Panc1 (cell line): ENCODE measurements at regions not wholly inside any gene's neighbourhood (a gene's known extent, or its start where the extent isn't known, plus 50 kb on each side); places are given as distances from the start of the nearest gene placed in this dataset.

Source experiments
- ATAC-seq: fragments of 200-7000 bp; cut with Tn5 transposase; 2 replicates; pipeline ENCODE4 v1.9.1; 2020; ENCODE audit warnings: mild to moderate bottlenecking, moderate library complexity
- BruUV-seq: library from RNA; stranded (reverse); fragments of 400-500 nt; replicated peaks from 2 replicates; lab custom pipeline; 2021; lab: Mats Ljungman, UMichigan
- CTCF ChIA-PET: fragments of 300-600 bp; sonication (Branson Sonifier 250); formaldehyde crosslinking; loops from one replicate; lab custom pipeline; 2022; ENCODE audit warnings: antibody characterized with exemption; lab: Charles Lee
- POLR2A ChIA-PET: fragments of 300-600 bp; sonication (Branson Sonifier 250); formaldehyde crosslinking; loops from one replicate; lab custom pipeline; 2022; ENCODE audit warnings: antibody characterized with exemption; lab: Charles Lee
- DNase-seq: peaks from one replicate; pipeline ENCODE4 v3.0.0-alpha.2; 2010; ENCODE audit warnings: low read depth, low spot score
- H3K27ac ChIP-seq: 2 replicates; pipeline ENCODE4 v1.5.1; 2011; ENCODE audit warnings: mild to moderate bottlenecking, low read length, inconsistent platforms
- H3K27me3 ChIP-seq: fragments of 200-500 bp; sonication (Bioruptor generic); 2 replicates; pipeline ENCODE4 v1.6.0; 2014; ENCODE audit warnings: low read length, inconsistent platforms; ENCODE audit not compliant: control insufficient read depth, insufficient read depth
- H3K36me3 ChIP-seq: fragments of 200-500 bp; sonication (Bioruptor generic); 2 replicates; pipeline ENCODE4 v1.5.1; 2014; ENCODE audit warnings: inconsistent platforms, mild to moderate bottlenecking, low read length, moderate library complexity; ENCODE audit not compliant: control insufficient read depth, insufficient read depth
- H3K4me1 ChIP-seq: 2 replicates; pipeline ENCODE4 v1.5.1; 2011; ENCODE audit warnings: inconsistent platforms, mild to moderate bottlenecking, low read length, moderate library complexity; ENCODE audit not compliant: control insufficient read depth, insufficient read depth
- H3K4me3 ChIP-seq, 2 experiments: 2 replicates each; pipeline ENCODE4 v1.5.1; 2011 to 2012; ENCODE audit warnings: low read depth in 2 of 2, low read length in 2 of 2, mild to moderate bottlenecking in 2 of 2, inconsistent platforms in 1 of 2, moderate library complexity in 1 of 2
- H3K9me3 ChIP-seq: fragments of 200-500 bp; sonication (Bioruptor generic); 2 replicates; pipeline ENCODE4 v1.5.1; 2014; ENCODE audit warnings: low read depth, mild to moderate bottlenecking, inconsistent platforms, low read length, moderate library complexity; ENCODE audit not compliant: control insufficient read depth, insufficient read depth
- POLR2AphosphoS5 ChIP-seq: IDR thresholded peaks from 2 replicates; pipeline ENCODE4 v1.6.1; 2012; ENCODE audit warnings: mild to moderate bottlenecking, low read depth, low read length, moderate library complexity
- SIN3A ChIP-seq: IDR thresholded peaks from 2 replicates; pipeline ENCODE4 v1.6.1; 2012; ENCODE audit warnings: low read depth, mild to moderate bottlenecking, low read length, moderate library complexity, borderline replicate concordance; ENCODE audit not compliant: insufficient read depth
- TCF7L2 ChIP-seq: IDR thresholded peaks from 2 replicates; pipeline ENCODE4 v1.6.1; 2011; ENCODE audit warnings: mild to moderate bottlenecking, low read depth, low read length, inconsistent platforms
- in situ Hi-C: cut with HindIII; loops from 2 replicates; pipeline ENCODE4 v1.10.0; 2016; ENCODE audit warnings: low sequenced_read_pairs, low pct_unique_long_range_greater_than_20kb
- intact Hi-C: fragments of 100-400 bp; cut with micrococcal nuclease; formaldehyde crosslinking; loops from one replicate; pipeline ENCODE4 v1.10.0; 2022; ENCODE audit not compliant: unreplicated experiment
- TF ChIP-seq, protein P1 (sequence below), 2 experiments: IDR thresholded peaks; 2 replicates each; pipeline ENCODE4 v1.6.1; 2011 to 2012; ENCODE audit warnings: low read depth in 2 of 2, control low read depth in 1 of 2, low read length in 1 of 2, mild to moderate bottlenecking in 1 of 2, moderate library complexity in 1 of 2; ENCODE audit not compliant: insufficient read depth in 1 of 2
- TF ChIP-seq, protein P2 (sequence below): fragments of 450-650 bp; IDR thresholded peaks from 2 replicates; pipeline ENCODE4 v1.5.1; 2017; ENCODE audit warnings: mild to moderate bottlenecking

DNA sequence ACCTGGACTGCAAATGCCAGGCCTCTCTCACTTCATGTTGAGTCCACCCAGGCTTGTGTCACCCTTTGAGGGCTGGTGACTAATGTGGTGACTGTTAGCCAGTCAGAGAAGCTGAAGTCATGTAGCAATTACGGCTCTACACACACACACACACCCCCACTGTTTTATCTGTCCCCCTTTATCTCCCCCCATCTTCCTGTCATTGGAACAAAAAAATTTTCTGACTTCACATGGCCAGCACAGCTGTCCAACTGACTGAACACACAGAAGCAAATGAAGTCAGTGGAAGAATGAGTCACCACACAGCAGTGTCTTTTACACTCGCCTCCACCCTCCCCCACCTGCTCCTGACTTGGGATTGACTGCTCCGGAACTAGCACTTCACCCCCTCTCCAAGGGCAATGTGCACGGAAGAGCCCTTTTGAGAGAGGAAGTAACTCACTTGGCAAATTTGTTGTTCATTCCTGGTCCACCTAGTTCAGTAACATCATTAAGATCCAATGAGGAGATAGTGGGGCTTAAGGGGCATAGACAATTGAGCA, 198.0 kb downstream of the RNF144B start:
- ChIA-PET CTCF (no interaction called here), POLR2A (no interaction called here)
- no peaks in the 10 kb centered on the region for H3K27me3 ChIP-seq
- no peaks in the 10 kb centered on the region for H3K4me1 ChIP-seq
- intact Hi-C loops (no loop called here), in situ Hi-C loops (no loop called here)
- no TSS peak for BruUV-seq
- H3K36me3 ChIP-seq, result no peaks in the 10 kb centered on the region
- H3K9me3 ChIP-seq, result no peaks in the 10 kb centered on the region
- no peak overlapping the region for H3K4me3 ChIP-seq
- TF ChIP-seq, protein P1, sequence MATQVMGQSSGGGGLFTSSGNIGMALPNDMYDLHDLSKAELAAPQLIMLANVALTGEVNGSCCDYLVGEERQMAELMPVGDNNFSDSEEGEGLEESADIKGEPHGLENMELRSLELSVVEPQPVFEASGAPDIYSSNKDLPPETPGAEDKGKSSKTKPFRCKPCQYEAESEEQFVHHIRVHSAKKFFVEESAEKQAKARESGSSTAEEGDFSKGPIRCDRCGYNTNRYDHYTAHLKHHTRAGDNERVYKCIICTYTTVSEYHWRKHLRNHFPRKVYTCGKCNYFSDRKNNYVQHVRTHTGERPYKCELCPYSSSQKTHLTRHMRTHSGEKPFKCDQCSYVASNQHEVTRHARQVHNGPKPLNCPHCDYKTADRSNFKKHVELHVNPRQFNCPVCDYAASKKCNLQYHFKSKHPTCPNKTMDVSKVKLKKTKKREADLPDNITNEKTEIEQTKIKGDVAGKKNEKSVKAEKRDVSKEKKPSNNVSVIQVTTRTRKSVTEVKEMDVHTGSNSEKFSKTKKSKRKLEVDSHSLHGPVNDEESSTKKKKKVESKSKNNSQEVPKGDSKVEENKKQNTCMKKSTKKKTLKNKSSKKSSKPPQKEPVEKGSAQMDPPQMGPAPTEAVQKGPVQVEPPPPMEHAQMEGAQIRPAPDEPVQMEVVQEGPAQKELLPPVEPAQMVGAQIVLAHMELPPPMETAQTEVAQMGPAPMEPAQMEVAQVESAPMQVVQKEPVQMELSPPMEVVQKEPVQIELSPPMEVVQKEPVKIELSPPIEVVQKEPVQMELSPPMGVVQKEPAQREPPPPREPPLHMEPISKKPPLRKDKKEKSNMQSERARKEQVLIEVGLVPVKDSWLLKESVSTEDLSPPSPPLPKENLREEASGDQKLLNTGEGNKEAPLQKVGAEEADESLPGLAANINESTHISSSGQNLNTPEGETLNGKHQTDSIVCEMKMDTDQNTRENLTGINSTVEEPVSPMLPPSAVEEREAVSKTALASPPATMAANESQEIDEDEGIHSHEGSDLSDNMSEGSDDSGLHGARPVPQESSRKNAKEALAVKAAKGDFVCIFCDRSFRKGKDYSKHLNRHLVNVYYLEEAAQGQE (IDR thresholded peaks at IDR 0.05; ENCODE audit: insufficient read depth in 1 of 2, low read depth in 2 of 2, low read length in 1 of 2), result no peak
- TF ChIP-seq SIN3A, result no peak
- no peak for TF ChIP-seq TCF7L2
- TF ChIP-seq, protein P2, sequence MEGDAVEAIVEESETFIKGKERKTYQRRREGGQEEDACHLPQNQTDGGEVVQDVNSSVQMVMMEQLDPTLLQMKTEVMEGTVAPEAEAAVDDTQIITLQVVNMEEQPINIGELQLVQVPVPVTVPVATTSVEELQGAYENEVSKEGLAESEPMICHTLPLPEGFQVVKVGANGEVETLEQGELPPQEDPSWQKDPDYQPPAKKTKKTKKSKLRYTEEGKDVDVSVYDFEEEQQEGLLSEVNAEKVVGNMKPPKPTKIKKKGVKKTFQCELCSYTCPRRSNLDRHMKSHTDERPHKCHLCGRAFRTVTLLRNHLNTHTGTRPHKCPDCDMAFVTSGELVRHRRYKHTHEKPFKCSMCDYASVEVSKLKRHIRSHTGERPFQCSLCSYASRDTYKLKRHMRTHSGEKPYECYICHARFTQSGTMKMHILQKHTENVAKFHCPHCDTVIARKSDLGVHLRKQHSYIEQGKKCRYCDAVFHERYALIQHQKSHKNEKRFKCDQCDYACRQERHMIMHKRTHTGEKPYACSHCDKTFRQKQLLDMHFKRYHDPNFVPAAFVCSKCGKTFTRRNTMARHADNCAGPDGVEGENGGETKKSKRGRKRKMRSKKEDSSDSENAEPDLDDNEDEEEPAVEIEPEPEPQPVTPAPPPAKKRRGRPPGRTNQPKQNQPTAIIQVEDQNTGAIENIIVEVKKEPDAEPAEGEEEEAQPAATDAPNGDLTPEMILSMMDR, result no peak
- TF ChIP-seq POLR2AphosphoS5, result no peak
- peak; percentile 36 for DNase-seq
- no peak for ATAC-seq
- H3K27ac ChIP-seq, result no peak overlapping the region

DNA sequence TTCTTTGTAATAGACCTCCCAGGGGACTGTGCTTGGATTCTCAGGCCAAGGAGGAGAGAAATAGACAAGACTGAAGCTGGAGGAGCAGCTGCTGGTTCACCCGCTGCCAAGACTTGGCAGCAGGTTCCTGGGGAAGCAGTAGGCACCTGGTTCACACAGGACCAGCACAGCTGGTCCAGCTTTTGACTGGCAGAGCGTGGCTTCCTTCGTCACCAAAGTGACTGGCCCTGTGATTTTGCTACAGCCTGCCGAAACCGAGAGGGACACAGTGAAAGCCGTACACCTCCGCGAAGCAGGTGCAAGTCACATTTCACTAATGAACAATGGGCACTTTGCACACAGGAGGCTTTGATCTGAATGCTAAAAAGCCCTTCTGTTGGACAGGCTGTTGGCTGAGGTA, 199.0 kb downstream of the RNF144B start:
- H3K36me3 ChIP-seq, result no peaks in the 10 kb centered on the region
- H3K9me3 ChIP-seq, result no peaks in the 10 kb centered on the region
- TF ChIP-seq, protein P2, result no peak
- TF ChIP-seq SIN3A, result no peak
- no peak for TF ChIP-seq TCF7L2
- TF ChIP-seq POLR2AphosphoS5, result no peak
- TF ChIP-seq, protein P1 (IDR thresholded peaks at IDR 0.05; ENCODE audit: insufficient read depth in 1 of 2, low read depth in 2 of 2, low read length in 1 of 2), result no peak
- DNase-seq (no peak), ATAC-seq (no peak)
- intact Hi-C loops (no loop called here), in situ Hi-C loops (no loop called here)
- no peak overlapping the region for H3K4me3 ChIP-seq
- ChIA-PET CTCF (no interaction called here), POLR2A (no interaction called here)
- no peaks in the 10 kb centered on the region for H3K4me1 ChIP-seq
- no peaks in the 10 kb centered on the region for H3K27me3 ChIP-seq
- no TSS peak for BruUV-seq
- H3K27ac ChIP-seq, result no peak overlapping the region
